HepG2 (cell line): ENCODE measurements at regions not wholly inside any gene's neighbourhood (a gene's known extent, or its start where the extent isn't known, plus 50 kb on each side); places are given as distances from the start of the nearest gene placed in this dataset.

Experiments
- MAZ ChIP-seq, 2 experiments: sonication (generic) in 1 of 2; formaldehyde crosslinking in 1 of 2; IDR thresholded peaks; 2 replicates each; pipeline versions ENCODE4 v1.5.0 to v1.6.1; 2012 to 2020; ENCODE audit warnings: low read depth in 2 of 2, mild to moderate bottlenecking in 2 of 2, borderline replicate concordance in 1 of 2, improper control_type of control experiment in 1 of 2, low read length in 1 of 2, missing genetic modification reagents in 1 of 2, moderate library complexity in 1 of 2
- RFX1 ChIP-seq: fragments of 450-650 bp; IDR thresholded peaks from 2 replicates; pipeline ENCODE4 v1.6.1; 2017
- TCF12 ChIP-seq, 2 experiments: fragments of 450-650 bp in 1 of 2; sonication (generic) in 1 of 2; formaldehyde crosslinking in 1 of 2; IDR thresholded peaks; 2 replicates each; pipeline versions ENCODE4 v1.6.1 to v1.8.0; 2017 to 2022; ENCODE audit warnings: antibody characterized with exemption in 1 of 2, mild to moderate bottlenecking in 1 of 2, missing genetic modification reagents in 1 of 2, moderate library complexity in 1 of 2
- TF ChIP-seq, protein P1 (sequence below): sonication (generic); formaldehyde crosslinking; IDR thresholded peaks from 2 replicates; pipeline ENCODE4 v1.8.0; 2022; ENCODE audit warnings: low read depth, missing genetic modification reagents

DNA sequence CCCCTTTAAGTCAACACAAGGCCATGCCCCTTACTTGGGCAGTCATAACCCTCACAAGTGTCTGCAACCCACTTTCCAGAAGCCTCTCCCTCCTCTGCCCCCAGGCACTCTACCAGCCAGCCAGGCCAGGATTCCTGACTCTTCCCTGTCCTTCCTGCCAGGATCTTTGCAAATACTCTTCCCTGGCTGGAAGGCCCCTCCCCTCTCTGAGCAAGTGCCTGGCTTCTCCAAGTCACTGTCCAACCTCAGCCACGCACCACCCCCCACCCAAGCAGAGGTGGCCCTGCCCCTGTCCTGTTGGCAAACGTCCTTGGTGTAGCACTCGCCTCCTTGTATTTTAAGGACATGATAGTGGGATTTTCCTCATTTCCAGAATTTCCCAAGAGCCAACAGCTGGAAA, 54.7 kb upstream of the USP3 start:
- TF ChIP-seq, protein P1, sequence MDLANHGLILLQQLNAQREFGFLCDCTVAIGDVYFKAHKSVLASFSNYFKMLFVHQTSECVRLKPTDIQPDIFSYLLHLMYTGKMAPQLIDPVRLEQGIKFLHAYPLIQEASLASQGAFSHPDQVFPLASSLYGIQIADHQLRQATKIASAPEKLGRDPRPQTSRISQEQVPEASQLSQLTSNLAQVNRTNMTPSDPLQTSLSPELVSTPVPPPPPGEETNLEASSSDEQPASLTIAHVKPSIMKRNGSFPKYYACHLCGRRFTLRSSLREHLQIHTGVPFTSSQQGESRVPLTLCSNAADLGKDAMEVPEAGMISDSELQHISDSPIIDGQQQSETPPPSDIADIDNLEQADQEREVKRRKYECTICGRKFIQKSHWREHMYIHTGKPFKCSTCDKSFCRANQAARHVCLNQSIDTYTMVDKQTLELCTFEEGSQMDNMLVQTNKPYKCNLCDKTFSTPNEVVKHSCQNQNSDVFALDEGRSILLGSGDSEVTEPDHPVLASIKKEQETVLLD (CRISPR knock-in tag), result no peak
- TF ChIP-seq TCF12 (IDR thresholded peaks at IDR 0.05) (no peak), TCF12 (CRISPR knock-in tag; IDR thresholded peaks at IDR 0.05) (no peak), RFX1 (no peak), MAZ (IDR thresholded peaks at IDR 0.05; ENCODE audit: borderline replicate concordance, low read depth, low read length) (no peak), MAZ (CRISPR knock-in tag; IDR thresholded peaks at IDR 0.05; ENCODE audit: low read depth) (no peak)
